ENCODE measurements at regions not wholly inside any gene's neighbourhood (a gene's known extent, or its start where the extent isn't known, plus 50 kb on each side); places are given as distances from the start of the nearest gene placed in this dataset.
"Not testable (repeated sequence)": the region's sequence is repeated elsewhere in the genome, so short reads cannot be mapped to it uniquely, and the experiment has no call there.

- Histone ChIP-seq H3K4me3 (ENCODE audit: low read length) (no peak overlapping the region), H3K9me3 (ENCODE audit: low read length) (no peaks in the 10 kb centered on the region), H3K27me3 (ENCODE audit: insufficient read depth, low read length, poor library complexity, severe bottlenecking) (no peaks in the 10 kb centered on the region), H3K36me3 (ENCODE audit: insufficient read depth, low read length) (no peaks in the 10 kb centered on the region), H3K4me1 (ENCODE audit: insufficient read depth, low read length) (no peaks in the 10 kb centered on the region), H3K27ac (ENCODE audit: low read depth, low read length) (no peak overlapping the region)
- Mint-ChIP-seq H3K9me3 (no peaks in the 10 kb centered on the region), H3K4me3 (no peak overlapping the region), H3K27me3 (no peaks in the 10 kb centered on the region), H3K36me3 (no peaks in the 10 kb centered on the region), H3K27ac (no peak overlapping the region), H3K4me1 (peaks cover 4 to 16% (median 13%) of the 10 kb centered on the region in 3 donors)
- no peak for DNase-seq
- ChIA-PET POLR2A (no interaction called here), CTCF (no interaction called here)
These were observed 277.4 kb downstream of the SPRY1 start for GRCh38 chr4:123673971-123674370.

- no peak overlapping the region for H3K4me3 ChIP-seq (ENCODE audit: low read length)
- no peaks in the 10 kb centered on the region for H3K27me3 ChIP-seq (ENCODE audit: insufficient read depth, low read length, poor library complexity, severe bottlenecking)
- no peak overlapping the region for H3K27ac ChIP-seq (ENCODE audit: low read depth, low read length)
- Mint-ChIP-seq H3K27me3 (no peaks in the 10 kb centered on the region), H3K36me3 (no peaks in the 10 kb centered on the region), H3K9me3 (no peaks in the 10 kb centered on the region), H3K4me1 (peaks cover 4 to 16% (median 13%) of the 10 kb centered on the region in 3 donors), H3K4me3 (no peak overlapping the region), H3K27ac (peak overlapping the region in 1 of 8 donors; percentile 59)
- no peak for DNase-seq
- POLR2A ChIA-PET = no interaction called here
- H3K9me3 ChIP-seq (ENCODE audit: low read length) = no peaks in the 10 kb centered on the region
- H3K36me3 ChIP-seq (ENCODE audit: insufficient read depth, low read length) = no peaks in the 10 kb centered on the region
- CTCF ChIA-PET = no interaction called here
- no peaks in the 10 kb centered on the region for H3K4me1 ChIP-seq (ENCODE audit: insufficient read depth, low read length)
These were observed 278.3 kb downstream of the SPRY1 start for GRCh38 chr4:123674762-123675465.

- CTCF ChIA-PET = no interaction called here
These were observed 279.0 kb downstream of the SPRY1 start for GRCh38 chr4:123675567-123675966.

GRCh38 chr4:123676071-123676889, 279.7 kb downstream of the SPRY1 start:
- H3K4me3 ChIP-seq (ENCODE audit: low read length) = no peak overlapping the region
- H3K27ac ChIP-seq (ENCODE audit: low read depth, low read length) = no peak overlapping the region
- Mint-ChIP-seq H3K9me3 (no peaks in the 10 kb centered on the region), H3K4me1 (peaks cover 4 to 16% (median 13%) of the 10 kb centered on the region in 3 donors), H3K36me3 (no peaks in the 10 kb centered on the region), H3K27me3 (no peaks in the 10 kb centered on the region), H3K4me3 (no peak overlapping the region), H3K27ac (no peak overlapping the region)
- no peaks in the 10 kb centered on the region for H3K27me3 ChIP-seq (ENCODE audit: insufficient read depth, low read length, poor library complexity, severe bottlenecking)
- ChIA-PET CTCF (no interaction called here), POLR2A (no interaction called here)
- DNase-seq = no peak
- H3K9me3 ChIP-seq (ENCODE audit: low read length) = no peaks in the 10 kb centered on the region
- no peaks in the 10 kb centered on the region for H3K4me1 ChIP-seq (ENCODE audit: insufficient read depth, low read length)
- no peaks in the 10 kb centered on the region for H3K36me3 ChIP-seq (ENCODE audit: insufficient read depth, low read length)

More at GRCh38 chr4:123675567-123675966, 279.0 kb downstream of the SPRY1 start:
- H3K27ac ChIP-seq (ENCODE audit: low read depth, low read length) = no peak overlapping the region
- no peak overlapping the region for H3K4me3 ChIP-seq (ENCODE audit: low read length)
- H3K36me3 ChIP-seq (ENCODE audit: insufficient read depth, low read length) = no peaks in the 10 kb centered on the region
- DNase-seq = no peak
- POLR2A ChIA-PET = no interaction called here
- Mint-ChIP-seq H3K27me3 (no peaks in the 10 kb centered on the region), H3K4me1 (peaks cover 4 to 16% (median 13%) of the 10 kb centered on the region in 3 donors), H3K27ac (no peak overlapping the region), H3K4me3 (no peak overlapping the region), H3K36me3 (no peaks in the 10 kb centered on the region), H3K9me3 (no peaks in the 10 kb centered on the region)
- H3K4me1 ChIP-seq (ENCODE audit: insufficient read depth, low read length) = no peaks in the 10 kb centered on the region
- H3K9me3 ChIP-seq (ENCODE audit: low read length) = no peaks in the 10 kb centered on the region
- H3K27me3 ChIP-seq (ENCODE audit: insufficient read depth, low read length, poor library complexity, severe bottlenecking) = no peaks in the 10 kb centered on the region

GRCh38 chr4:123676890-123677229, 280.3 kb downstream of the SPRY1 start:
- H3K27me3 ChIP-seq (ENCODE audit: insufficient read depth, low read length, poor library complexity, severe bottlenecking) = no peaks in the 10 kb centered on the region
- H3K4me1 Mint-ChIP-seq = peaks cover 2 to 11% (median 9%) of the 10 kb centered on the region in 3 donors
- H3K4me3 Mint-ChIP-seq = no peak overlapping the region
- no peak overlapping the region for H3K4me3 ChIP-seq (ENCODE audit: low read length)
- H3K36me3 Mint-ChIP-seq = no peaks in the 10 kb centered on the region
- H3K4me1 ChIP-seq (ENCODE audit: insufficient read depth, low read length) = no peaks in the 10 kb centered on the region
- no peaks in the 10 kb centered on the region for H3K9me3 ChIP-seq (ENCODE audit: low read length)
- no peaks in the 10 kb centered on the region for H3K9me3 Mint-ChIP-seq
- no peaks in the 10 kb centered on the region for H3K27me3 Mint-ChIP-seq
- CTCF ChIA-PET = no interaction called here
- no peak for DNase-seq
- H3K36me3 ChIP-seq (ENCODE audit: insufficient read depth, low read length) = no peaks in the 10 kb centered on the region
- POLR2A ChIA-PET = no interaction called here
- H3K27ac Mint-ChIP-seq = no peak overlapping the region
- H3K27ac ChIP-seq (ENCODE audit: low read depth, low read length) = no peak overlapping the region

GRCh38 chr4:123682931-123683330, 286.3 kb downstream of the SPRY1 start:
- CTCF ChIA-PET = no interaction called here
- peaks cover 0 to 6% (median 4%) of the 10 kb centered on the region in 5 donors for H3K9me3 Mint-ChIP-seq
- POLR2A ChIA-PET = no interaction called here

GRCh38 chr4:123684937-123685336, 288.3 kb downstream of the SPRY1 start:
- H3K27ac Mint-ChIP-seq; H3K36me3 ChIP-seq (ENCODE audit: insufficient read depth, low read length); H3K27ac ChIP-seq (ENCODE audit: low read depth, low read length); H3K4me1 ChIP-seq (ENCODE audit: insufficient read depth, low read length); H3K36me3 Mint-ChIP-seq; POLR2A ChIA-PET; H3K4me1 Mint-ChIP-seq; CTCF ChIA-PET; H3K27me3 Mint-ChIP-seq; H3K27me3 ChIP-seq (ENCODE audit: insufficient read depth, low read length, poor library complexity, severe bottlenecking); H3K4me3 ChIP-seq (ENCODE audit: low read length); H3K9me3 ChIP-seq (ENCODE audit: low read length); H3K4me3 Mint-ChIP-seq: not testable (repeated sequence)
- peak in 1 of 5 donors; percentile 44 for DNase-seq
- peaks cover 0 to 19% (median 11%) of the 10 kb centered on the region in 5 donors for H3K9me3 Mint-ChIP-seq

More at GRCh38 chr4:123682931-123683330, 286.3 kb downstream of the SPRY1 start:
- no peak overlapping the region for H3K27ac ChIP-seq (ENCODE audit: low read depth, low read length)
- H3K4me1 Mint-ChIP-seq = no peaks in the 10 kb centered on the region
- no peak overlapping the region for H3K4me3 ChIP-seq (ENCODE audit: low read length)
- H3K27me3 Mint-ChIP-seq = peaks cover 0 to 4% of the 10 kb centered on the region in 2 donors
- no peaks in the 10 kb centered on the region for H3K4me1 ChIP-seq (ENCODE audit: insufficient read depth, low read length)
- no peak overlapping the region for H3K4me3 Mint-ChIP-seq
- H3K36me3 Mint-ChIP-seq = peaks cover 0 to 4% (median 0%) of the 10 kb centered on the region in 3 donors
- no peaks in the 10 kb centered on the region for H3K36me3 ChIP-seq (ENCODE audit: insufficient read depth, low read length)
- no peak overlapping the region for H3K27ac Mint-ChIP-seq
- H3K9me3 ChIP-seq (ENCODE audit: low read length) = no peaks in the 10 kb centered on the region
- DNase-seq = no peak
- no peaks in the 10 kb centered on the region for H3K27me3 ChIP-seq (ENCODE audit: insufficient read depth, low read length, poor library complexity, severe bottlenecking)

GRCh38 chr4:123695531-123695930, 298.9 kb downstream of the SPRY1 start:
- not testable (repeated sequence) for H3K27me3 Mint-ChIP-seq

More at GRCh38 chr4:123695531-123695930, 298.9 kb downstream of the SPRY1 start:
- H3K4me1 Mint-ChIP-seq; H3K4me1 ChIP-seq (ENCODE audit: insufficient read depth, low read length); H3K4me3 Mint-ChIP-seq; POLR2A ChIA-PET; H3K27me3 ChIP-seq (ENCODE audit: insufficient read depth, low read length, poor library complexity, severe bottlenecking); H3K9me3 Mint-ChIP-seq; H3K36me3 Mint-ChIP-seq; DNase-seq; H3K36me3 ChIP-seq (ENCODE audit: insufficient read depth, low read length); H3K27ac Mint-ChIP-seq; CTCF ChIA-PET; H3K27ac ChIP-seq (ENCODE audit: low read depth, low read length); H3K4me3 ChIP-seq (ENCODE audit: low read length); H3K9me3 ChIP-seq (ENCODE audit: low read length): not testable (repeated sequence)
